Body of pancreas (tissue), 4 donors: ENCODE measurements at regions not wholly inside any gene's neighbourhood (a gene's known extent, or its start where the extent isn't known, plus 50 kb on each side); places are given as distances from the start of the nearest gene placed in this dataset.

Experiments
- ATAC-seq: fragments of 150-250 bp; one replicate; pipeline ENCODE4 v1.9.1; 2016
- DNase-seq, 4 donors: peaks; one replicate each; pipeline ENCODE4 v3.0.0-alpha.2; 2019
- H3K27ac ChIP-seq, 4 donors: fragments of 200-600 bp; sonication (generic); 1 replicate in 3 of 4; 2 replicates in 1 of 4; pipeline versions ENCODE4 v1.5.1 to v1.6.1; 2016 to 2019; ENCODE audit warnings: mild to moderate bottlenecking in 1 of 4, mixed read lengths in 1 of 4, moderate library complexity in 1 of 4
- H3K27me3 ChIP-seq, 2 donors: fragments of 200-600 bp; sonication (generic); one replicate each; pipeline ENCODE4 v1.6.0; 2016; ENCODE audit warnings: mild to moderate bottlenecking in 1 of 2
- H3K36me3 ChIP-seq, 2 donors: fragments of 200-600 bp; sonication (generic); replicated peaks in 1 of 2; 2 replicates each; pipeline ENCODE4 v1.5.1; 2016; ENCODE audit warnings: low read depth in 2 of 2; ENCODE audit not compliant: insufficient read depth in 1 of 2
- H3K4me1 ChIP-seq: fragments of 200-600 bp; sonication (generic); one replicate; pipeline ENCODE4 v1.6.0; 2016
- H3K4me3 ChIP-seq, 2 donors: fragments of 200-600 bp; sonication (generic); 1 replicate in 1 of 2; 2 replicates in 1 of 2; pipeline ENCODE4 v1.5.1; 2016 to 2019
- H3K9me3 ChIP-seq, 3 donors: fragments of 200-600 bp; sonication (generic); 1 replicate in 2 of 3; 2 replicates in 1 of 3; pipeline ENCODE4 v1.5.1; 2016
- POLR2A ChIP-seq, 3 donors: fragments of 450-650 bp; IDR thresholded peaks; one replicate each; pipeline ENCODE4 v1.6.1; 2016; ENCODE audit warnings: antibody characterized with exemption in 3 of 3, mild to moderate bottlenecking in 2 of 3
- WGBS, 2 donors: methylation state at CpG; one replicate each; pipeline ENCODE4 v1.1.5; 2017; 5-methylcytosine and 5-hydroxymethylcytosine counted together
- intact Hi-C: fragments of 100-400 bp; cut with DNase I; formaldehyde crosslinking; loops from one replicate; pipeline ENCODE4 v1.15.1; 2023
- TF ChIP-seq, protein P1 (sequence below), 7 experiments: fragments of 450-650 bp in 4 of 7; fragments of 200-600 bp in 3 of 7; sonication (generic) in 3 of 7; IDR thresholded peaks; one replicate each; pipeline ENCODE4 v1.5.1; 2016 to 2019; ENCODE audit warnings: antibody characterized with exemption in 7 of 7

DNA sequence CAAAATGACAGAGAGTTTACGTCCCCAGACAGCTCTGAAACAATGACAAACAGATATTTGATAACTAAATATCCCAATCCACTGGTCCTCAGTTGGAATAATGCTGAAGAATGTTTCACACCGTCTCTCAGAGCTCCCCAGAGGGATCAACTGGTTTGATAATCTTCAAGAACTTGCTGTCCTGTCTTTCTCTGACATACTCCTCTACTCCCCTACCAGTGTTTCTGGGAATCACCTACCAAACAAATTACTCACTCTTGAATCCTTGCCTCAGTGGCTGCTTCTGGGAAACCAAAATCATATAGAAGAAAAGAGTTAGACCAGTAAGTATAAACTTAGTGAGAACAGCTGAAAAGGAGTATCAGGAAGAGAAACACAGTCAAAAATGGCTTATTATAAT is 469.7 kb upstream of the JAG1 start:
- Histone ChIP-seq H3K4me1 (no peaks in the 10 kb centered on the region), H3K27ac (no peak overlapping the region), H3K27me3 (no peaks in the 10 kb centered on the region), H3K36me3 (no peaks in the 10 kb centered on the region), H3K9me3 (no peaks in the 10 kb centered on the region), H3K4me3 (no peak overlapping the region)
- 70 to 100% methylated on average over 2 of the region's 2 CpGs for WGBS, 2 donors
- ATAC-seq (no peak), DNase-seq (no peak)
- no peak for TF ChIP-seq POLR2A (IDR thresholded peaks at IDR 0.05)
- TF ChIP-seq, protein P1, sequence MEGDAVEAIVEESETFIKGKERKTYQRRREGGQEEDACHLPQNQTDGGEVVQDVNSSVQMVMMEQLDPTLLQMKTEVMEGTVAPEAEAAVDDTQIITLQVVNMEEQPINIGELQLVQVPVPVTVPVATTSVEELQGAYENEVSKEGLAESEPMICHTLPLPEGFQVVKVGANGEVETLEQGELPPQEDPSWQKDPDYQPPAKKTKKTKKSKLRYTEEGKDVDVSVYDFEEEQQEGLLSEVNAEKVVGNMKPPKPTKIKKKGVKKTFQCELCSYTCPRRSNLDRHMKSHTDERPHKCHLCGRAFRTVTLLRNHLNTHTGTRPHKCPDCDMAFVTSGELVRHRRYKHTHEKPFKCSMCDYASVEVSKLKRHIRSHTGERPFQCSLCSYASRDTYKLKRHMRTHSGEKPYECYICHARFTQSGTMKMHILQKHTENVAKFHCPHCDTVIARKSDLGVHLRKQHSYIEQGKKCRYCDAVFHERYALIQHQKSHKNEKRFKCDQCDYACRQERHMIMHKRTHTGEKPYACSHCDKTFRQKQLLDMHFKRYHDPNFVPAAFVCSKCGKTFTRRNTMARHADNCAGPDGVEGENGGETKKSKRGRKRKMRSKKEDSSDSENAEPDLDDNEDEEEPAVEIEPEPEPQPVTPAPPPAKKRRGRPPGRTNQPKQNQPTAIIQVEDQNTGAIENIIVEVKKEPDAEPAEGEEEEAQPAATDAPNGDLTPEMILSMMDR (IDR thresholded peaks at IDR 0.05): no peak
- intact Hi-C loops: no loop called here

DNA sequence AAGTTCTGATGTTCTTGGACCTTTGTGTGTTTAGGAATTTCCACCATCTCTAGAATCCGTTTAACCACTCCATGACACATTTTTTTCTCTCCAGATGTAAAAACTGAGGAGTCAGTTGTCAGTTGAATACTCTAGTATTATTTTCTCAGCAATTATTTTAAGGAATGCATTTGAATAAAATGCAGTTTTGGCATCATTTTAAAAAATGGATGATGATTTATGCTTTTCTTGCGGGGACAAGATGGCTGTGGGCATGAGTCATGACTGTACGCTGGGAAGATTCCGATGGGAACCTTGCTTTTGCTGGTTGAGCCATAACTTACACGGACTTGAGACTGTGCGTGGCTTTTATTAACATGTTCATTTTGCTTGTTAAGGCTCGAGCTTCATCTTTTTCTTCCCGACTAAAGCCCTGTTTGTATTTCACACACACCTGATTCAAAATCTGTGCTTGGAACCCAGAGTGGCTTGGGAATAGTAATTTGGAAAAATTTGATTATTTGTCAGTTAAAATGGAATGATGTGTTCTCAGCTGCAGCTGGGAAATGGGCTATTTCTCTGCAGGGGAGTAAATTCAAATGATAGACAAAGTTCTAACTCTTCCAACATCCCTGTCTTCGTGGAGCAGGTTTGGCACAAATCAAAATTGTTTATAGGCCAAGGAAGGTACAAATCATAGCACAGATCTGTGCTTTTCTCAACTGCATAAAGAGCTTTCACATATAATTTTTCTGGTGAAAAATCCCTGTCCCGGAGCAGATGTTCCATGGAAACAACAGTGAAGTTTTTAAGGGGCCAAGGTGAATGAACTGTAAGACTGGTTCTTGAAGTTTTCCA is 470.5 kb upstream of the JAG1 start:
- WGBS, 2 donors: 66 to 70% methylated on average over 10 of the region's 10 CpGs
- ATAC-seq: no peak

DNA sequence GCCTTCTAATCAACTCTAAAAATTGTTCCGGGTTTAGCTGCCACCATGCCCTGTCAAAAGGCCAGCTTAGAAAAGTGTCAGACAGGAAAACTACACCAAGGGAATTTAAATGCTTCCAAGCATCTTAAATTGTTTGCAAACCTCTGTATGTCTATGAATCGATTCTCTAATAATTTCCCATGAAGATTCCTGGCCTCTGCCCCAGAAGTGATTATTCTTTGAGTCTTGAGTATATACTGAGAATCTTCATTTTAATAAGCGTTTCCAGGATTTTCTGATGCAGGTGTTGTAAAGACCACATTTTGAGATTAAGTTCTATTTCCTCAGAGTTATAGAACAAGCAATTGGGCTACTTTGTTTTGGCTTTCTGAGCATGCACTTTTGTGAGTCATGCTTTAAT is 471.8 kb upstream of the JAG1 start:
- TF ChIP-seq, protein P1 (IDR thresholded peaks at IDR 0.05): no peak
- no peak for TF ChIP-seq POLR2A (IDR thresholded peaks at IDR 0.05)
- ATAC-seq (no peak), DNase-seq (no peak)
- Histone ChIP-seq H3K9me3 (no peaks in the 10 kb centered on the region), H3K27me3 (no peaks in the 10 kb centered on the region), H3K4me3 (no peak overlapping the region), H3K27ac (no peak overlapping the region), H3K36me3 (no peaks in the 10 kb centered on the region), H3K4me1 (no peaks in the 10 kb centered on the region)
- 69 to 72% methylated on average over 3 of the region's 3 CpGs for WGBS, 2 donors
- intact Hi-C loops: no loop called here

More for the DNA sequence above, 470.5 kb upstream of the JAG1 start:
- intact Hi-C loops: no loop called here
- Histone ChIP-seq H3K27me3 (no peaks in the 10 kb centered on the region), H3K4me1 (no peaks in the 10 kb centered on the region), H3K36me3 (no peaks in the 10 kb centered on the region), H3K4me3 (no peak overlapping the region), H3K9me3 (no peaks in the 10 kb centered on the region), H3K27ac (no peak overlapping the region)
- TF ChIP-seq, protein P1 (IDR thresholded peaks at IDR 0.05): no peak
- no peak for TF ChIP-seq POLR2A (IDR thresholded peaks at IDR 0.05)
- no peak for DNase-seq

DNA sequence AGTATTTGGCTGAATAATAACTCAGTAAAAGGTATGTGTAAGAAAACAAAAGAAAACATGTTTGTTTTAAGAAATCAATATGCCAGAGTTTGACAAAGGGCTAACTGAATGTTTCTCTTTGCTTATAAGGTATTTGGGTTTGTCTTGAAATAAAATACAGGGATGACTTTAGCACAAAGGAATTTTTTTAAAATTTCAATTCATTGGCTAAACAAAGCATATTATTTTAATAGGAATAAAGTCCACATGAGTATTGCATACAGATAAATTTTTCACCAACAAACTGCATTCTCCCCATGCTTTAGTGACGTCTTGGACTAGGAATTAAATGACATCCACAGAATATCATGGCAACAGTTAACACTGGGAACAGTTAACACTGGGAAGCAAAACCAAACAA is 480.0 kb upstream of the JAG1 start:
- peak; percentile 86 for ATAC-seq
- intact Hi-C loops: no loop called here
- 44 to 72% methylated on average over 1 of the region's 1 CpG for WGBS, 2 donors

More for the DNA sequence above, 480.0 kb upstream of the JAG1 start:
- Histone ChIP-seq H3K36me3 (no peaks in the 10 kb centered on the region), H3K4me3 (no peak overlapping the region), H3K27me3 (no peaks in the 10 kb centered on the region), H3K4me1 (peaks cover 10% of the 10 kb centered on the region), H3K27ac (peak overlapping the region; percentile 6 to 65 (median 54)), H3K9me3 (no peaks in the 10 kb centered on the region)
- TF ChIP-seq, protein P1 (IDR thresholded peaks at IDR 0.05): no peak
- TF ChIP-seq POLR2A (IDR thresholded peaks at IDR 0.05): no peak
- no peak for DNase-seq
